ENCODE measurements at regions not wholly inside any gene's neighbourhood (a gene's known extent, or its start where the extent isn't known, plus 50 kb on each side); places are given as distances from the start of the nearest gene placed in this dataset.

DNA sequence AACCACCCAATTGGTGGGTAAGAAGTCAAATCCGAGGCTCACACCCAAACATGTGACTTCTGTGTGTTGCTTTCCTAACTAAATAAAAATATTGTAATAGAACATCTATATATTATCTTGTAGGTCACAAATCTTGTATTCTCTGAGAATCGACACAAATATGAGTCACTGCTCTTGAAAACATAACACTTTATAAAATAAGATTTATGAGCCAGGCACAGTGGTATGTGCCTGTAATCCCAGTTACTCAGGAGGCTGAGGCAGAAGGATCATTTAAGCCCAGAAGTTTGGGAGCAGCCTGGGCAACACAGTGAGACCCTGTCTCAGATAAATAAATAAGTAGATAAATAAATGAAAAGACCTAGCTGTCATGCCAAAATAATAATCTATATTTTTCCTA lies 624.1 kb downstream of the ANXA1 start:
- H3K9me3 Mint-ChIP-seq (ENCODE audit: insufficient read depth), result peaks cover 3% of the 10 kb centered on the region
- H3K27ac Mint-ChIP-seq, result no peak overlapping the region
- DNase-seq, result no peak
- no peak overlapping the region for H3K4me3 Mint-ChIP-seq
- ChIA-PET CTCF (no interaction called here), POLR2A (no interaction called here)
- ATAC-seq, result no peak
- H3K4me1 Mint-ChIP-seq (ENCODE audit: low read depth), result no peaks in the 10 kb centered on the region
- H3K36me3 Mint-ChIP-seq (ENCODE audit: low read depth), result no peaks in the 10 kb centered on the region
- no peaks in the 10 kb centered on the region for H3K27me3 Mint-ChIP-seq (ENCODE audit: low read depth)

DNA sequence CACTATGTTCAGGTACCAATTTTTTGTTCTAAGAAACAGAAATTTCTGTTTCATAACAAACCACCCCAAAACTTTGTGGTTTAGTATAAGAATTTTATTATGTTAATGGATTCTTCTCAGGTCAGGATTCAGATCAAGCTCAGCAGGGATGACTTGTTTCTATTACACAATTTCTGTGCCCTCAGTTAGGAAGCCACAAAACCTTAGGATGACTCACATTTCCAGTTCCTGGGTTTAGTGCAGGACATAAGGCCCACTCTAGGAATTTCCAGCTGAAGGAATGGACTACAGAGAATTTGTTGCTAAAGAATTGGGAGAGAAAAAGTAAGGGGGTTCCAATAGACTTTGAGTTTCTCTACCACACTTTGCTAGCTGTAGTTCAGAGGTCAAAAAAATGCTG lies 629.3 kb downstream of the ANXA1 start:
- POLR2A ChIA-PET, result no interaction called here
- H3K27me3 Mint-ChIP-seq (ENCODE audit: low read depth), result no peaks in the 10 kb centered on the region
- no peak overlapping the region for H3K4me3 Mint-ChIP-seq
- no peaks in the 10 kb centered on the region for H3K36me3 Mint-ChIP-seq (ENCODE audit: low read depth)
- no peak overlapping the region for H3K27ac Mint-ChIP-seq
- ATAC-seq (no peak), DNase-seq (no peak)
- peaks cover 3% of the 10 kb centered on the region for H3K9me3 Mint-ChIP-seq (ENCODE audit: insufficient read depth)
- H3K4me1 Mint-ChIP-seq (ENCODE audit: low read depth), result no peaks in the 10 kb centered on the region
- CTCF ChIA-PET, result no interaction called here

DNA sequence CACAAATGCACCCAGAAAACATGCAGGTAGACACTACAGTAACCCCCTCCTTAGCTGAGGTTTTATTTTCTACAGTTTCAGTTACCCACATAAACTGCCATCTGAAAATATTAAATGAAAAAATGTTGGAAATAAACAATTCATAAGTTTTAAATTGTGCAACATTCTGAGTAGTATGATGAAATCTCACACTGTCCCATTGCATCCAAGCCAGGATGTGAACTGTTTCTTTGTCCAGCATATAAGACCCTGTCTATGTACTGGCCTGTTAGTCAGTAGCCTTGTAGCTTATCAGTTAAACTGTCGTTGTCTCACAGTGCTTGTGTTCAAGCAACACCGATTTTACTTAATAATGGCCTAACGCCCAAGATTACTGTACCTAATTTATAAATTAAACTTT lies 630.5 kb downstream of the ANXA1 start:
- ChIA-PET CTCF (no interaction called here), POLR2A (no interaction called here)
- H3K9me3 Mint-ChIP-seq (ENCODE audit: insufficient read depth), result peaks cover 3% of the 10 kb centered on the region
- no peaks in the 10 kb centered on the region for H3K4me1 Mint-ChIP-seq (ENCODE audit: low read depth)
- H3K4me3 Mint-ChIP-seq, result no peak overlapping the region
- DNase-seq (no peak), ATAC-seq (no peak)
- H3K27me3 Mint-ChIP-seq (ENCODE audit: low read depth), result no peaks in the 10 kb centered on the region
- H3K27ac Mint-ChIP-seq, result no peak overlapping the region
- H3K36me3 Mint-ChIP-seq (ENCODE audit: low read depth), result no peaks in the 10 kb centered on the region

DNA sequence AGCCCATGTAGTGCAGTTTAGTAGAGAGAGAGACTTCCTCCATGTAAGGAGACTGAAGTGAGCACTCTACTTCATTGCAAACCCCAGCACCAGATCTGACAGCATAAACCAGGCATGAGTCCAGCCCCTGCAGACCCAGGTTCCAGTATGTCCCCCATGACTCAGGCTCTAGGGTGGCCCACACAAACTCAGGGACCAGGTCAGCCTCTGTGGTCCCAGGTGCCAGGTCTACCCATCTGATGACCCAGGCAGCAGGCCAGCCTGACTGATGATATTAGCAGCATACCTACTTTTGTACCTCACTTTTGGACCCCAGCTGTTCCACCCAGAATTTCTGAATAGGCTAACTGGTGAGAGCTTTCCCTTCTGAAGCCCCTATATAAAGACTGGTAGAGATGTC lies 647.8 kb downstream of the ANXA1 start:
- Mint-ChIP-seq H3K27me3 (ENCODE audit: low read depth) (no peaks in the 10 kb centered on the region), H3K4me3 (no peak overlapping the region), H3K9me3 (ENCODE audit: insufficient read depth) (no peaks in the 10 kb centered on the region), H3K4me1 (ENCODE audit: low read depth) (no peaks in the 10 kb centered on the region), H3K36me3 (ENCODE audit: low read depth) (no peaks in the 10 kb centered on the region), H3K27ac (no peak overlapping the region)
- ATAC-seq (no peak), DNase-seq (no peak)
- POLR2A ChIA-PET, result no interaction called here
- CTCF ChIA-PET, result no interaction called here

DNA sequence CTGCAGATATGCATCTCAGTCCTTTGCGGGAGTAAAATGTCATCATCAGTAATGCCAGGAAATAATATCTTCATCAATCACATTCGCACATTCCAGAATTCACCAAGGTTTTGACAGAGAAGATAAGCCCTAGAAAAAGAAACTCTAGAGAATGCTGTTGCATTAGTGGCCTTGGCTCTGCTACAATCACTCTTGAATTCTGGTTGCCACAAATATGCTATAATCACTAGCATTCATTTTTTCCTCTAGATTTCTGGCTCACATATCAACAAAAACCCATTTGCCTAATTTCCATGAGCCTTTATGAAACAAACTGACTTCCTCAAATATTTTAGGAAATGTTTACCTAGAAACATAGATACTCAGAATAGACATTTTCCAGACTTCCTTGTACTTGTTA lies 653.4 kb downstream of the ANXA1 start:
- no peaks in the 10 kb centered on the region for H3K9me3 Mint-ChIP-seq (ENCODE audit: insufficient read depth)
- ChIA-PET POLR2A (no interaction called here), CTCF (no interaction called here)
- no peaks in the 10 kb centered on the region for H3K4me1 Mint-ChIP-seq (ENCODE audit: low read depth)
- no peak for ATAC-seq
- no peak overlapping the region for H3K4me3 Mint-ChIP-seq
- DNase-seq, result no peak
- no peaks in the 10 kb centered on the region for H3K27me3 Mint-ChIP-seq (ENCODE audit: low read depth)
- no peak overlapping the region for H3K27ac Mint-ChIP-seq
- no peaks in the 10 kb centered on the region for H3K36me3 Mint-ChIP-seq (ENCODE audit: low read depth)

DNA sequence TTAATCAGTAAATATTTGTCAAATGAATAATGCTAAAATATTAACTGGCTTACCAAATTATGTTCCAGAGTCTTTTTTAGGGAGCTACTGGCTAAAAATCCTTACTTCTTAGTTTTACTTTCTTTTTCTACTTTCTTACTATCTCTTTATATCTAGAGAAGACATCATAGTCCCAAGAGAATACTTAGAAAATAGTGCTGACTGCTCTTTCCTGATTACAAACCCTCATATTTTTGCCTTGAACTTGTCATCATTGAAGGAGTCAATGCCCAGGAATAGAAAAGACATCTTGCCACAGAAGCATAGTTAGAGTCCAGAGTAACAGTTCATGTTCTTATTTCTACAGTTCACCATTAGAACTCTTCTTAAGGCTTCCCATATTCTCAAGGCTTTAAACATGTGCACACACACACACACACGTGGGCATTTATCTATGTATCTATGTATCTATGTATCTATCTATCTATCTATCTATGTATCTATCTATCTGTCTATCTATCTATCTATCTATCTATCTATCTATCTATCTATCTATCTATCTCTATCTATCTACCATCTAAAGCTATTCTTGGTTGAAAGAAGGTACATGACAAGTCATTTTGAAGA lies 654.3 kb downstream of the ANXA1 start:
- ChIA-PET POLR2A (no interaction called here), CTCF (no interaction called here)
- no peaks in the 10 kb centered on the region for H3K4me1 Mint-ChIP-seq (ENCODE audit: low read depth)
- DNase-seq (no peak), ATAC-seq (no peak)
- H3K4me3 Mint-ChIP-seq, result no peak overlapping the region
- H3K9me3 Mint-ChIP-seq (ENCODE audit: insufficient read depth), result no peaks in the 10 kb centered on the region
- no peak overlapping the region for H3K27ac Mint-ChIP-seq
- no peaks in the 10 kb centered on the region for H3K36me3 Mint-ChIP-seq (ENCODE audit: low read depth)
- no peaks in the 10 kb centered on the region for H3K27me3 Mint-ChIP-seq (ENCODE audit: low read depth)

DNA sequence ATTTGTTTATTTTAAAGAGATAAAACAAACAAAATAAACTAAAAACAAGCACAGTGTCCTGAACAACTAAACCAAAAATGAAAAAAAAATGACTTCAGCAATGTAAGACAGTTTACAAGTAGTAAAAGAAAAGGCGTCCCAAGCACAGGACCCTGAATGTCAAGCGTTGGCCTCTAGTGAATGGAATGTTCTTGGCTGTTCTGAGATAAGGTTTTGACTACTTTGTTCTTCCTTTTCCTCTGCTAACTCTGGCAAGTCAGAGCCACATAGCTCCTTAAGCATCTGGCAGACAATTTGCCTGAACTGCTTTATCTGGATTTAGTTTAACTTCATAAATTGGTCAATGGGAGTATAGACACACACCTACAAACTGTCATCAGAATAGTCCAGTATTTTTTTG lies 655.2 kb downstream of the ANXA1 start:
- H3K27me3 Mint-ChIP-seq (ENCODE audit: low read depth), result no peaks in the 10 kb centered on the region
- DNase-seq (no peak), ATAC-seq (no peak)
- H3K4me1 Mint-ChIP-seq (ENCODE audit: low read depth), result no peaks in the 10 kb centered on the region
- no peaks in the 10 kb centered on the region for H3K36me3 Mint-ChIP-seq (ENCODE audit: low read depth)
- no peaks in the 10 kb centered on the region for H3K9me3 Mint-ChIP-seq (ENCODE audit: insufficient read depth)
- H3K4me3 Mint-ChIP-seq, result no peak overlapping the region
- CTCF ChIA-PET, result no interaction called here
- no peak overlapping the region for H3K27ac Mint-ChIP-seq
- POLR2A ChIA-PET, result no interaction called here

DNA sequence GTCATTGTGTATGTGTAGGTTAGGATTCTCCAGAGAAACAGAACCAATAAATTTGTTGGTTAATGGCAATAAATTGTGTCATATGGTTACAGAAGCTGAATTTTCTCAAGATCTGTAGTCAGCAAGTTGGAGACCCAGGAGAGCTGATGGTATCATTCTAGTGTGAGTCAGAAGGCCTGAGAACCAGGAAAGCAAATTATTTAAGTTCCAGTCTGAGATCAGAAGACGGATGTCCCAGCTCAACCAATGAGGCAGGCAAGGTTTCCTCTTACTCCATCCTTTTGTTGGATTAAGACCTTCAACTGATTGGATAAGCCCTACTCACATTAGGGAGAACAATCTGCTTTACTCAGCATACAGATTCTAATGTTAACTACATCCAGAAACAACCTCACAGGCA lies 656.3 kb downstream of the ANXA1 start:
- Mint-ChIP-seq H3K27me3 (ENCODE audit: low read depth) (no peaks in the 10 kb centered on the region), H3K4me1 (ENCODE audit: low read depth) (no peaks in the 10 kb centered on the region), H3K36me3 (ENCODE audit: low read depth) (no peaks in the 10 kb centered on the region), H3K9me3 (ENCODE audit: insufficient read depth) (no peaks in the 10 kb centered on the region), H3K4me3 (no peak overlapping the region), H3K27ac (no peak overlapping the region)
- ChIA-PET CTCF (no interaction called here), POLR2A (no interaction called here)
- no peak for DNase-seq
- no peak for ATAC-seq

DNA sequence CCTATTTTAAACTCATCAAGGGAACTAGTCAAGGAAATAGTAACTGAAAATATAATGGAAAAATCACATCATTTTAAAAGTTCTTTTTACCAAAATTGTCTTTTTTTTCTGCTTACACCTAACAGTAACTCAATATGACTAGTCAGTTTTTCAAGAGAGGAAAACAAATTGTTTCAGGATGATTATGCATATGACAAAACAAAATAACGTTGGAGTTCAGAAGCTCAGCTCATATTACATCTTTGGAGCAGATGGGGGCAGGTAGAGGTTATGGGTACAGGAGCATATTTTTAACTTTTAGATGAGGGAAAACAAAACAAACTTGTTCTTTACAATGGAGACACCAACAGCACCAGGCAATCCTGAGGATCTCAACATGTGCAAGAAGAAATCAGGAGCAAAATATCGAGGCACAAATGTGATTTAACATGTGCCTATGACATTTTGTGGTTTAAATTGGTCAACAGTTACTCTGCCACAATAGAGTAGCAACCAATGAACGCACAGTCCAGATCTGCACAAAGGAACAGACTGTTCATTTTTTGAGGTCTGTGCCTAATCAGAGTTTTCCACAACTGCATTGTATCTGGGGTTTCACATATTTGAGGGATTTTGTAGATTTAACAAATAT lies 659.0 kb downstream of the ANXA1 start:
- ChIA-PET POLR2A (no interaction called here), CTCF (no interaction called here)
- Mint-ChIP-seq H3K27ac (no peak overlapping the region), H3K9me3 (ENCODE audit: insufficient read depth) (no peaks in the 10 kb centered on the region), H3K36me3 (ENCODE audit: low read depth) (no peaks in the 10 kb centered on the region), H3K4me1 (ENCODE audit: low read depth) (no peaks in the 10 kb centered on the region), H3K4me3 (no peak overlapping the region), H3K27me3 (ENCODE audit: low read depth) (no peaks in the 10 kb centered on the region)
- DNase-seq, result no peak
- ATAC-seq, result no peak

DNA sequence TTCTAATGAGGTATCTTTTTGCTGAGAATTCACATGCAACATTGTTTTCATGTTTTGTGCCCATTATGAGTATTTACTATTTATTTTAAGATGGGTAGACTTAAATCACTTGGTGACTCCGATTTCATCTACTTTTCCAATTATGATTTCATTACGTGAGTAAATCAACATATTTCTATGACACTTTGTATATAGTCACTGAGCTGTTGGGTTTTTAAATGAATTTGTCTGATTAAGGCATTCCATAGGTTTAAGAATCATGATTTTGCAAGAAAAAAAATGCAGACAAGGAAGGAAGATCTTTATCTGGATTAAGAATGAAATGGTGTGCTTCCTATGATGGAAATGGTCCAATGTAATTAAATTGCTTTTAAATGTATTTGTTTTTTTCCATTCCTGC lies 661.9 kb downstream of the ANXA1 start:
- no peaks in the 10 kb centered on the region for H3K9me3 Mint-ChIP-seq (ENCODE audit: insufficient read depth)
- no peaks in the 10 kb centered on the region for H3K36me3 Mint-ChIP-seq (ENCODE audit: low read depth)
- no peak for ATAC-seq
- no peak overlapping the region for H3K4me3 Mint-ChIP-seq
- POLR2A ChIA-PET, result no interaction called here
- H3K4me1 Mint-ChIP-seq (ENCODE audit: low read depth), result no peaks in the 10 kb centered on the region
- DNase-seq, result no peak
- CTCF ChIA-PET, result no interaction called here
- no peaks in the 10 kb centered on the region for H3K27me3 Mint-ChIP-seq (ENCODE audit: low read depth)
- no peak overlapping the region for H3K27ac Mint-ChIP-seq

DNA sequence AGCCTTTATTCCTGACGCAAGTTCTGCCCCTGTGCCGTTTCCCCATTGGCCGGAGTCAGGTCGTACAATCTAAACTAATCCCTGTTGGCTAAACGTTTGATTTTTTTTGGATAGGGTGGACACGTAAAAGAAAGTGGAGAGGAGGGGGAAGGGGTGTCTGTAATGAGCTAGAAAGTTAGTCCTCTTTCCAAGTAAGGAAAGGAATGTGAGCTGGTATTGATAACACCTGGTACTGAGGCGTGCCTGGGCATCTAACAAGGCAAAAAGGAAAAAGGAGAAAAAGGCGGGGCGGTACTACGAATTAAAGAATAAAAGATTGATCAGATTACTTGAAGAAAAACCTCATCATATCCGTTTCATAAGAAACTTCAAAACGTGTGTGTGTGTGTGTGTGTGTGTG lies 665.2 kb downstream of the ANXA1 start:
- H3K4me3 Mint-ChIP-seq, result no peak overlapping the region
- no peaks in the 10 kb centered on the region for H3K4me1 Mint-ChIP-seq (ENCODE audit: low read depth)
- CTCF ChIA-PET, result no interaction called here
- no peaks in the 10 kb centered on the region for H3K9me3 Mint-ChIP-seq (ENCODE audit: insufficient read depth)
- no peak overlapping the region for H3K27ac Mint-ChIP-seq
- ATAC-seq (no peak), DNase-seq (no peak)
- POLR2A ChIA-PET, result no interaction called here
- no peaks in the 10 kb centered on the region for H3K36me3 Mint-ChIP-seq (ENCODE audit: low read depth)
- H3K27me3 Mint-ChIP-seq (ENCODE audit: low read depth), result no peaks in the 10 kb centered on the region

DNA sequence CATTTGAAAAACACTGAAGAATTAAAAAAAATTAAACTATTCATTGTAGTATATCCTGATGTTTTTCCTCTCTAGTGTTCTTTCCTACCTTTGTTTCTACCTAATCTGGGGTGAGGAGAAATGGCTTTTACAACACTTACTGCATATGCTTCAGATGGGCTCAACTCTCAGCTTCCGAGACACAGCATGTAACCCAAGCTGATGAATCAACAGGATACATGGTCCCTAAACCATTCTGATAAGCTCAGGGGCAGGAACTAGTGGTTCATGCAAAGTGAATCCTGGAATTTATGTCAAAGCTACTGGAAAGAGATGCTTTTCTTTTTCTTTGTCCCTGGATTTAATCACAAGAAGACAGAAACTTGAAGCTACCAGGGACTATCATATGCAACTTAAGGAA lies 672.5 kb upstream of the RORB start:
- CTCF ChIA-PET, result no interaction called here
- Mint-ChIP-seq H3K36me3 (ENCODE audit: low read depth) (no peaks in the 10 kb centered on the region), H3K27me3 (ENCODE audit: low read depth) (no peaks in the 10 kb centered on the region), H3K9me3 (ENCODE audit: insufficient read depth) (no peaks in the 10 kb centered on the region), H3K27ac (no peak overlapping the region), H3K4me3 (no peak overlapping the region), H3K4me1 (ENCODE audit: low read depth) (no peaks in the 10 kb centered on the region)
- DNase-seq (no peak), ATAC-seq (no peak)
- POLR2A ChIA-PET, result no interaction called here

DNA sequence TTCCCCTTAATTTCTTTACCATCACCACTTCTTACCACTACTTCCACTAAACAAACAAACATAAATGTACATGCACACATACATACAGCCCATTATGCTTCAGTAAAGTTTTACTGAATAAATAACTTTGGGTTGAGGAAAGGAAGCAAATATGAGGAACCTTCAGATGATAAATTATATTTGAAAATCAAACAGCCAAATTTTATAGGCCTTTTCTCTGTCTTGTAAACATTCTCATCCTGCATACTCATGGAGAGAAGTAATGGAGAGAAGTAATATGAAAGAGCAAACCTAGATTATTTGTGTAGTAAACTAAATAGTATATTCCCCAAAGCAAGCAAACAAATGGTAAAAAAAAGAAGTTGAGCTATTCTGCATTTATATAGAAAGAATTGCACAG lies 658.3 kb upstream of the RORB start:
- H3K4me1 Mint-ChIP-seq (ENCODE audit: low read depth), result no peaks in the 10 kb centered on the region
- H3K27ac Mint-ChIP-seq, result no peak overlapping the region
- H3K36me3 Mint-ChIP-seq (ENCODE audit: low read depth), result no peaks in the 10 kb centered on the region
- ATAC-seq (no peak), DNase-seq (no peak)
- H3K4me3 Mint-ChIP-seq, result no peak overlapping the region
- no peaks in the 10 kb centered on the region for H3K27me3 Mint-ChIP-seq (ENCODE audit: low read depth)
- H3K9me3 Mint-ChIP-seq (ENCODE audit: insufficient read depth), result no peaks in the 10 kb centered on the region
- ChIA-PET CTCF (no interaction called here), POLR2A (no interaction called here)
